IMR-90 (cell line): ENCODE measurements at regions not wholly inside any gene's neighbourhood (a gene's known extent, or its start where the extent isn't known, plus 50 kb on each side); places are given as distances from the start of the nearest gene placed in this dataset.
A peak's percentile ranks its signal among the peaks of the same experiment; 100 is the strongest.

Experiments
- ATAC-seq: fragments of 200-7000 bp; cut with Tn5 transposase; 2 replicates; pipeline ENCODE4 v1.9.1; 2020; ENCODE audit warnings: low read depth, mild to moderate bottlenecking, moderate library complexity
- BruUV-seq: library from RNA; stranded (reverse); fragments of 400-500 nt; replicated peaks from 2 replicates; lab custom pipeline; 2021; lab: Mats Ljungman, UMichigan
- CTCF ChIA-PET: fragments of 300-600 bp; formaldehyde crosslinking; extraction: SDS; loops from one replicate; lab custom pipeline; 2021; ENCODE audit warnings: antibody characterized with exemption; lab: Yijun Ruan, JAX
- POLR2A ChIA-PET: fragments of 300-600 bp; sonication (Branson Sonifier 250); formaldehyde crosslinking; loops from one replicate; lab custom pipeline; 2022; ENCODE audit warnings: antibody characterized with exemption; ENCODE audit not compliant: unreplicated experiment; lab: Charles Lee
- DNase-seq: peaks from one replicate; pipeline ENCODE4 v3.0.0; 2013
- H2AFZ ChIP-seq: replicated peaks from 2 replicates; pipeline ENCODE3; 2013; ENCODE audit warnings: low read length, mild to moderate bottlenecking; ENCODE audit not compliant: poor library complexity
- H2AK5ac ChIP-seq: 2 replicates; pipeline ENCODE4 v1.6.1; 2013; ENCODE audit warnings: low read depth, low read length, inconsistent platforms
- H2AK9ac ChIP-seq: replicated peaks from 2 replicates; pipeline ENCODE3; 2013; ENCODE audit warnings: mild to moderate bottlenecking, low read depth, low read length, moderate library complexity; ENCODE audit not compliant: poor library complexity
- H2BK120ac ChIP-seq: 2 replicates; pipeline ENCODE4 v1.6.1; 2013; ENCODE audit warnings: low read depth, low read length, inconsistent platforms
- H2BK15ac ChIP-seq: 3 replicates; pipeline ENCODE4 v1.6.1; 2013; ENCODE audit warnings: low read depth, low read length, inconsistent platforms
- H2BK20ac ChIP-seq: 2 replicates; pipeline ENCODE4 v1.6.1; 2013; ENCODE audit warnings: low read depth, mild to moderate bottlenecking, inconsistent platforms, low read length, moderate library complexity
- H2BK5ac ChIP-seq: 2 replicates; pipeline ENCODE4 v1.6.1; 2013; ENCODE audit warnings: mild to moderate bottlenecking, low read depth, low read length, inconsistent platforms; ENCODE audit not compliant: poor library complexity, severe bottlenecking
- H3K14ac ChIP-seq: replicated peaks from 2 replicates; pipeline ENCODE4 v1.6.1; 2013; ENCODE audit warnings: low read depth, low read length, inconsistent platforms
- H3K18ac ChIP-seq: 2 replicates; pipeline ENCODE4 v1.6.1; 2013; ENCODE audit warnings: low read depth, low read length, control low read depth
- H3K23ac ChIP-seq: 2 replicates; pipeline ENCODE4 v1.6.1; 2013; ENCODE audit warnings: low read depth, low read length, inconsistent platforms
- H3K27ac ChIP-seq: 2 replicates; pipeline ENCODE4 v1.5.1; 2013; ENCODE audit warnings: mild to moderate bottlenecking, control low read depth, low read length; ENCODE audit not compliant: insufficient read depth
- H3K27me3 ChIP-seq: 2 replicates; pipeline ENCODE4 v1.6.1; 2013; ENCODE audit warnings: low read length; ENCODE audit not compliant: control insufficient read depth, insufficient read depth
- H3K36me3 ChIP-seq: 2 replicates; pipeline ENCODE4 v1.6.1; 2013; ENCODE audit warnings: low read length, mixed read lengths; ENCODE audit not compliant: control insufficient read depth, insufficient read depth
- H3K4ac ChIP-seq: 2 replicates; pipeline ENCODE4 v1.6.1; 2013; ENCODE audit warnings: low read depth, low read length, inconsistent platforms
- H3K4me1 ChIP-seq: 2 replicates; pipeline ENCODE4 v1.6.1; 2013; ENCODE audit warnings: low read length, mixed read lengths; ENCODE audit not compliant: control insufficient read depth, insufficient read depth
- H3K4me2 ChIP-seq: 2 replicates; pipeline ENCODE4 v1.6.1; 2013; ENCODE audit warnings: low read depth, mild to moderate bottlenecking, control low read depth, low read length, moderate library complexity
- H3K4me3 ChIP-seq: 2 replicates; pipeline ENCODE4 v1.5.1; 2013; ENCODE audit warnings: low read depth, mild to moderate bottlenecking, control low read depth, low read length, moderate library complexity; ENCODE audit not compliant: insufficient read depth
- H3K56ac ChIP-seq: 2 replicates; pipeline ENCODE4 v1.6.1; 2013; ENCODE audit warnings: low read length, inconsistent platforms; ENCODE audit not compliant: insufficient read depth; ENCODE audit errors: extremely low read depth
- H3K79me1 ChIP-seq, 2 experiments: 2 replicates each; pipeline ENCODE4 v1.6.1; 2013; ENCODE audit warnings: low read length in 2 of 2, inconsistent platforms in 1 of 2, low read depth in 1 of 2
- H3K9ac ChIP-seq: 2 replicates; pipeline ENCODE4 v1.6.1; 2013; ENCODE audit warnings: low read depth, low read length, control low read depth
- H3K9me1 ChIP-seq: 2 replicates; pipeline ENCODE4 v1.6.1; 2013; ENCODE audit warnings: low read length, inconsistent platforms; ENCODE audit not compliant: insufficient read depth
- H3K9me3 ChIP-seq: 2 replicates; pipeline ENCODE4 v1.6.1; 2013; ENCODE audit warnings: low read length; ENCODE audit not compliant: control insufficient read depth, insufficient read depth
- H4K20me1 ChIP-seq: 2 replicates; pipeline ENCODE4 v1.6.1; 2013; ENCODE audit warnings: low read length, inconsistent platforms; ENCODE audit not compliant: insufficient read depth
- H4K5ac ChIP-seq: 2 replicates; pipeline ENCODE4 v1.6.1; 2013; ENCODE audit warnings: mild to moderate bottlenecking, low read depth, low read length, control low read depth
- H4K8ac ChIP-seq, 2 experiments: 2 replicates each; pipeline ENCODE4 v1.6.1; 2013; ENCODE audit warnings: low read depth in 2 of 2, low read length in 2 of 2, control low read depth in 1 of 2, inconsistent platforms in 1 of 2
- H4K91ac ChIP-seq: 2 replicates; pipeline ENCODE4 v1.6.1; 2013; ENCODE audit warnings: low read depth, low read length, inconsistent platforms; ENCODE audit not compliant: insufficient read depth
- CEBPB ChIP-seq: IDR thresholded peaks from 2 replicates; pipeline ENCODE4 v1.6.1; 2012; ENCODE audit warnings: low read depth, low read length, improper control_type of control experiment
- MAFK ChIP-seq: IDR thresholded peaks from 2 replicates; pipeline ENCODE4 v1.6.1; 2012; ENCODE audit warnings: low read depth, low read length, improper control_type of control experiment
- MXI1 ChIP-seq: IDR thresholded peaks from 2 replicates; pipeline ENCODE4 v1.6.1; 2012; ENCODE audit warnings: low read depth, mild to moderate bottlenecking, low read length, moderate library complexity, borderline replicate concordance
- POLR2A ChIP-seq: IDR thresholded peaks from 2 replicates; pipeline ENCODE4 v1.6.1; 2012; ENCODE audit warnings: mild to moderate bottlenecking, low read depth, low read length
- RFX5 ChIP-seq: IDR thresholded peaks from 2 replicates; pipeline ENCODE4 v1.8.0; 2012; ENCODE audit warnings: low read depth, mild to moderate bottlenecking, low read length, moderate library complexity
- USF2 ChIP-seq: fragments of 150-350 bp; IDR thresholded peaks from 2 replicates; pipeline ENCODE4 v1.6.1; 2017; ENCODE audit warnings: mild to moderate bottlenecking, antibody characterized with exemption, low read length, low read depth
- WGBS, 2 experiments: methylation state at CpG; one replicate each; pipeline versions ENCODE4 v1.1.5 to v1.1.7; 2013; ENCODE audit warnings: missing lambda C conversion rate in 2 of 2; ENCODE audit not compliant: insufficient read length in 1 of 2; ENCODE audit errors: extremely low coverage in 2 of 2; 5-methylcytosine and 5-hydroxymethylcytosine counted together
- dilution Hi-C: fragments of 300-500 bp; cut with HindIII; formaldehyde crosslinking; loops from one replicate; pipeline ENCODE4 v1.14.3; 2018; ENCODE audit warnings: low sequenced_read_pairs; ENCODE audit not compliant: unreplicated experiment
- in situ Hi-C: fragments of 300-500 bp; cut with MboI; formaldehyde crosslinking; loops from 3 replicates; pipeline ENCODE4 v1.14.3; 2019; ENCODE audit warnings: low sequenced_read_pairs, inconsistent platforms, mixed read lengths
- intact Hi-C: fragments of 100-400 bp; cut with micrococcal nuclease; formaldehyde crosslinking; loops from 2 replicates; pipeline ENCODE4 v1.10.0; 2022

DNA sequence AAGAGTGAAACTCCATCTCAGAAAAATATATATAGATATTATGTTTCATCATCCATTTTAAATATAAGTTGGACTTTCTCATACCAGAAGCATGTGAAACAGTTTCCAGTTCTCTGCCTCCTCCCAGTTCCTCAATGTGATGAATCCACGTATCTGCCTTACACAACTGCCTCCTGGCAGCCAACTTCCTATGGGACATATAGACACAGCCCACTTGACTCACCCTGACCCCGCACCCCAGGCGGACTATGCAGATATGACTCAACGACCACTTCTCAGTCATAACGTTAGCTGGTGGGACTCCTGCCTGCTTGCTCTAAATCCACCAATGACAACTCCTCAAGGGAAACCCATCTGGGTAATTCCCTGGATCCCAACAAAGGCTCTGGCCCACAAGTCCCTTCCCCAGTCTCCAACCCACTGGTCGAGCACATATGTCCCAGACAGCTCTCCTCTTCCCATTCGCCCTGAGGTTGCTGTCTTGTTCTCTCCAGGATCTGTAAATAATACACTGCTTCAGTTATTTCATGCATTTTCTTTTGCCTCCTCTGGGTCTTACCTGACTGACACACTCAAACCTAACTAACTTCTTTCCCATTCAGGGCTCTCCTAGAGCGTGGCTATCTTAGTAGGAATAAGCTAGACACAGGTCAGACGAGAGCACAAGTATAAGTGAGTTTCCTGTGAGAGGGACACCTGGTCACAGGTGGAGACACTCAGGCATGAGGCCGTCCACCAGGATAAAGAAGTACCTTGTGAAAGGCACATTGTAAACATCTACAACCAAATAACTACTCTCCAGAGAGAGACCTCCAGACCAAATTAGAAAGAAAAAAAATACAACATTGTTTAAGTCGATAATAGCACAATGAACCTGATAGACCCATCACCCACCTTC, 548.5 kb downstream of the CD83 start (continued):
- peak; percentile 97 for TF ChIP-seq CEBPB
- TF ChIP-seq USF2 = no peak; the same call in 1 of the 2 replicates

DNA sequence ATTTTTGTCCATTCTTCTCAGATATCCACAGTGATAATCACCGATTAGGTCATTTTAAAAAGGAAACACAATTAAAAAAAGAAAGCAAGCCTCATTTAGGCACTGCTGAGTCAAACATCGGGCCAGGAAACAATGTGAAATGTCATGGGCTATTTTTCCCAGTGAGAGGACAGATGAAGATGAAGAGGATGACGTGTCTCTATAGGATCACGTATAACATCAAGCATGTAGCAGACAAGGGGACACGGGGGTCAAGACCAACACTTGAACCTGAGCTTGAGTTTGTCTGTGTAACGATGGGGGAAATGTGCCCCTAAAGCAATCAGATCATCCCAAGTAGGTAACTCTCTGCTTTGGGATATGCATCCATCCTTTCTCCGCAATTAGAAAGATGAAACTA, 553.2 kb downstream of the CD83 start:
- no peak overlapping the region for H3K4me3 ChIP-seq
- POLR2A ChIA-PET = no interaction called here
- no peak overlapping the region for H3K27ac ChIP-seq
- H2BK120ac ChIP-seq = peak overlapping the region; percentile 7; the same call in 1 of the 2 replicates
- H4K5ac ChIP-seq = no peak overlapping the region
- no peak overlapping the region; the same call in 1 of the 2 replicates for H2BK20ac ChIP-seq
- H2AFZ ChIP-seq = no peak overlapping the region
- peak overlapping the region; percentile 72; the same call in 1 of the 2 replicates for H2AK5ac ChIP-seq
- no peak overlapping the region for H2AK9ac ChIP-seq
- H3K9me3 ChIP-seq = no peaks in the 10 kb centered on the region
- no peaks in the 10 kb centered on the region for H3K27me3 ChIP-seq
- H4K20me1 ChIP-seq = no peaks in the 10 kb centered on the region
- no peak overlapping the region for H3K23ac ChIP-seq
- BruUV-seq = no TSS peak
- no peak overlapping the region for H3K4me2 ChIP-seq
- dilution Hi-C loops = no loop called here
- H3K9ac ChIP-seq = no peak overlapping the region
- DNase-seq (no peak), ATAC-seq (no peak)
- H3K36me3 ChIP-seq = no peaks in the 10 kb centered on the region
- peak overlapping the region; percentile 22; the same call in 1 of the 2 replicates for H3K18ac ChIP-seq
- H3K79me1 ChIP-seq = no peaks in the 10 kb centered on the region
- H4K8ac ChIP-seq = no peak overlapping the region
- 93% methylated on average over 3 of the region's 7 CpGs; no CpG with 5 or more reads in 1 of the 2 experiments for WGBS, 2 experiments
- H3K4ac ChIP-seq = peak overlapping the region; percentile 4; the same call in 1 of the 2 replicates
- intact Hi-C loops = no loop called here
- no peak overlapping the region for H3K56ac ChIP-seq
- H3K4me1 ChIP-seq = peaks cover 17% of the 10 kb centered on the region
- H4K91ac ChIP-seq = no peak overlapping the region
- TF ChIP-seq MXI1 (no peak), POLR2A (no peak), MAFK (no peak), RFX5 (no peak), CEBPB (no peak)
- H2BK5ac ChIP-seq = no peak overlapping the region
- peaks cover 13% of the 10 kb centered on the region for H3K9me1 ChIP-seq
- peak overlapping the region; percentile 62; the same call in 1 of the 2 replicates for H3K14ac ChIP-seq
- peak overlapping the region; percentile 53; the same call in 1 of the 3 replicates for H2BK15ac ChIP-seq
- in situ Hi-C loops = no loop called here
- CTCF ChIA-PET = interaction anchor here (1.5 to 2.2 kb wide), 2 partner anchors 10 to 27 kb away, joined by 4 to 6 read pairs; no protein-coding TSS in a partner anchor
